GM18520 (cell line): ENCODE measurements at regions not wholly inside any gene's neighbourhood (a gene's known extent, or its start where the extent isn't known, plus 50 kb on each side); places are given as distances from the start of the nearest gene placed in this dataset.
"Not testable (repeated sequence)": the region's sequence is repeated elsewhere in the genome, so short reads cannot be mapped to it uniquely, and the experiment has no call there.

Experiments
- ATAC-seq: cut with Tn5 transposase; IDR thresholded peaks from one replicate; pipeline ENCODE4 v1.9.1; 2021; ENCODE audit not compliant: unreplicated experiment

DNA sequence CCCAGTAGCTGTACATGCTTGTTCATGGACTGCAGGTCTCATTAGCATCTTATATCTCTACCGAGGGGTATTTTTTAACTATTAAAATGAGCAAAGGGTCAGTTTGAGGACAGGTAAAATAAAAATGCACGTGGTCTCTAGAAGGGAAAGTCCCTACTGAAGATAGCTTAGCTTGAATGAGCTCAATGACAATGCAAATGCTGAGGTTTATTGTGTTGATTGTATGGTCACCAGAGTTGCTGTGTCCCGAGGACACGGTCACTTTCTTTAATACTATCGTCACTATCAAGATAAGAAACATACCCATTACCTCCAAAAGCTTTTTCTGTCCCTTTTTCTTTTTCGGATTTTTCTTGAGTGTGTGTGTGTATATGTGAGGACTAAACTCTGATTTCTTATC, 250.5 kb upstream of the PRKX start:
- no peak for ATAC-seq

DNA sequence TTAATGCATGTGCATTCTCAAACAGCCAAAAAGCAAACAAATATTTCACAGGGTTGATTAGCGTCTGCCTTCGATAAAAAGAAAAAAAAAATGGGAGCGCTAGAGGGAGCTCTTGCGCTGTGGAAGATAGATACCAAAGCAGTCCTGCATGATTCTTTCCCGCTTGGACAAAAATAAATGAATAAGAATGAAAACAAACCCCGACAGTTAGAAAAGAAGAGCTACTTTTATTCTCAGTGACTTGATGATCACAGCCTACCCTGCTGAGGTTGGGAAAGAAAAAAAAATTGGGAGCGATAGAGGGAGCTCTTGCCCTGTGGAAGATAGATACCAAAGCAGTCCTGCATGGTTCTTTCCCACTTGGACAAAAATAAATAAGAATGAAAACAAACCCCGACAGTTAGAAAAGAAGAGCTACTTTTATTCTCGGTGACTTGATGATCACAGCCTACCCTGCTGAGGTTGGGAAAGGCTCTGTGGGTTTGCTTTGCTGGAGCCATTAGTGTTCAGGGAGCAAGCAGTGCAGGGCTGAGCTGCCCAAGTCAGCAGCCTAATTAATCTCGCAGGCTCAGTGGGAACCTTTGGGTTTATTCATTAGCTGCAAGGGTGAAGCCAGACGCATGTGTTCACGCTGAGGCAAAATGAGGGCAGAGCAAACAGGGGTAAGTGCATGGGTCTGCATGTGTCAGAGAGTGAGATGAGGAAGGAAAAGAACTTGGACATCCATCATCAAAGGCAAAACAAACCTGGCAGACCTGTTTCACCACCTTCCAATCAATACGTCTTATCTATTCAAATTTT, 249.3 kb upstream of the PRKX start:
- no peak for ATAC-seq

DNA sequence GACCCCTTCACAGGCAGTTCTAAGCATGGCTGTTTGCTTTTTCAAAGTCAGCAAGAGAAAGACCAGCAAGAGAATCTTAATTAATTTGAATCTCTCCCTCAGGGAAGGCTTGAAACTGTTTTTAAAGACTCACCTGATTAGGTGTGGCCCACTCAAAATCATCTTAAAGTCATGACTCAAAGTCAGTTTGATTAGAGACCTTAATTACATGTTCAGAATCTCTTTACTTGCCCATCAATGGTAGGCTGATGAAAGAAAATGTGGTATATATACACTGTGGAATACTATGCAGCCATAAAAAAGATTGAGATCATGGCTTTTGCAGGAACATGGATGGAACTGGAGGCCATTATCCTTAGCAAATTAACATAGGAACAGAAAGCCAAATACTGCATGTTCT, 247.5 kb upstream of the PRKX start:
- no peak for ATAC-seq

DNA sequence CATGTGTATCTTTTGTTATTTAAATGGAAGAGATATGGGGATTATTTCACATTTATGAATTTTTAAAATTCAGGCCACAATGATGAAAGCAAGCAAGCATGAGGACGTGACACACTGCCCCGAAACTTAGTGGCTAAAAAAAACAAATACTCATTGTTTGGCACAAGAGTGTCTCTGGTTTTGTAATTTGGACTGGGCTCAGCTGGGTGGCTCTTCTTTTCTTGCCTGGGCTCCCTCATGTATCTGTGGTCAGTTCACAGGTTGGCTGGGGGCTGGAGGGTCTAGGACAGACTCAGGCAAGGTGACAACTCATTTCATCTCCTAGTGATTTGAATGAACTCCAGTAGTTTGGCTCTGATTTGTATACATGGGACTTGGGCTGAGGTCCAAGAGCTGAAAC, 238.4 kb upstream of the PRKX start:
- no peak for ATAC-seq

DNA sequence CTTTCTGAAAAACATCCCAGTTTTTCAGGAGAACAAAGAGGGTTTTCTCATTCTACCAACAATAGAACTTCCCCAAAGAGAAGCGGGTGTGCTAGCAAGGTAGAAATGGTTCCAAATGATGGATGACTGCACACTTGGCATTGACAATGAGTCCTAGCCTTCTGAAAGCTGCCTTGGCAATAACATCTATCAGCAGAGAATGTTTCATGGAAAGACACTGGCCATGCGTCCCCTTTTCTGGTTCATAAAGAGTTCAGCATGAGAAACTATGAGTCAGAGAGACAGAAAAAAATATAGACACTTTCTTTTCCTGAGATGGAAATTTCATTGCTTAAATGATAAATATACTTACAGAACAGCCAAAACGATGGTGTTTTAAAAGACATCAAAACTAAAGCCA, 236.9 kb upstream of the PRKX start:
- no peak for ATAC-seq

DNA sequence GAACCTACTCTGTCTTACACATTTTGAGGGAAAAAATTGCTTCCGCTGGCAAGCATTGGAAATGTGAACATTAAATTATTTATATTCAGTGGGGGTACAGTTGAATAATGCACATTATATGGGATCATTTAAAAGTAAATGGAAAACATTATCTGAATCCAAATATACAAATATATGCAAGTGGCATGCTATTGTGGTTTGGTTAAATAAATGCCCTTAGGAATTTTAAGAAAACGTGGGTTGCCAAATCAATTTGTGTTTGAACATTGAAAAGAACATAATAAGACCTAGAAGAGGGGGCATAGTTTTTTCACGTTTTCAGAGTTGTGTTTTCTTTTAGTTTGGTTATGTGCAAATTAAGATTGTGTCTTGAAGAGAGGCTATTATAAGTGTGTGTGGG, 230.5 kb upstream of the PRKX start:
- no peak for ATAC-seq

DNA sequence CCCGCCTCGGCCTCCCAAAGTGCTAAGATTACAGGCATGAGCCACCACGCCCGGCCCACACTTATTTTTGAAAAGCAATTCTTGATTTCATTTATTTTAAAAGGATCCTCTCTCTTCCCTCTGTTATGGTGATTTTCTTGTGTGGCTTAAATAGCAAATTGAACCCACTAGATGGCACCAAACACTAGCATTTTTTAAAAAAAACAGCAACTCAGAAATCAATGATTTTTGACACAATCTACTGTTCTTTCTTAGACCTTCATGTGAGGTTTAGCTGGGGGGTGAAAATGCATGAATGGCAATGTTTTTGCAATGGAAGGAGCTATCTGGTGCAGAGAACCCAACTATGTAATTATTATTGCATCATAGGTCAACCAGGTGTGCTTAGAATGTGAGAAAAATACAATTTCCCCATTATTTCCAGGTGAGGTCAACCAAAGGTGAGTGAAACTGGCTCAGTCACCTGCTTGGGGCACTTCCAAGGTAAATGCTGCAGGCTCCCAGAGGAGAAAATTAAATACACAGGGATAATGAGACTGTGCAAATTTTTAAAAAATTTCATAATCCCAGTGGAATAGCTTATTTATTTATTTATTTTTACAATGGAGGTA, 226.7 kb upstream of the PRKX start:
- ATAC-seq: no peak

DNA sequence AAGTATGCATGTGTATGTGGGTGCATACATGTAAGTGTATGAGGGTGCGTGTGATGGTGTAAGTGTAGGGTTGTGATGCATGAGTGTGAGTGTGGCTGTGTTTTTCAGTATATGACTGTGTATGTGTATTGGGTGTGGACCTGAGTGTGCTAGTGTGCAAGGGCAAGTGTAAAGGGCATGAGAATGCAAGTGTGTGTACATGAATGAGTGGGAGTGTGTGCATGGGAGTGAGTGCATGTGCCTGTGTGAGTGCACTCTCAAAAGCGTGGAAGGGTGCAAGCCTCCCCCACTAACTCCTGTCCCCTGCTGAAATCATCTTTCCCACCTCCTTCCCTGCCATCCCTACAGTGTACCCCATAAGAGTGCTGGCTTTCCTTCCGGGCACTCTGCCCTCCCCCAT, 225.1 kb upstream of the PRKX start:
- ATAC-seq: no peak

DNA sequence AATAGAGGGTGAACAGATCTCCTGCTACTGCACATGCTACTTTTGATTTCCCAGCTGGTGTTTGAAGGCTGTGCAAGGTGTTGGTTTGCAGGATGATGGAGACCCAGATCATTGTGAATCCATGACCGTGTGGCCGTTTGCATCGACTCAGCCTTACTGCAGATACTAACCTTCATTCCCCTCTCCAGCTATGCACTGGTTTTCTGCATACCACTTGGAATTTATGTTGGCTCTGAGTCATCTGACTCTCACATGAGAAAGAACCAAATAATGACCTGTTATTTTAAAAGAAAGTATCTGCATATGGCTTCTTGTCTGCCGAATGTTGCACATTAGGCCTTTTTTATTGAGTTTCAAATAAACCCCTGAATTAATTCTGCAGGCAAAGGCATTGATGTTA, 221.7 kb upstream of the PRKX start:
- not testable (repeated sequence) for ATAC-seq

DNA sequence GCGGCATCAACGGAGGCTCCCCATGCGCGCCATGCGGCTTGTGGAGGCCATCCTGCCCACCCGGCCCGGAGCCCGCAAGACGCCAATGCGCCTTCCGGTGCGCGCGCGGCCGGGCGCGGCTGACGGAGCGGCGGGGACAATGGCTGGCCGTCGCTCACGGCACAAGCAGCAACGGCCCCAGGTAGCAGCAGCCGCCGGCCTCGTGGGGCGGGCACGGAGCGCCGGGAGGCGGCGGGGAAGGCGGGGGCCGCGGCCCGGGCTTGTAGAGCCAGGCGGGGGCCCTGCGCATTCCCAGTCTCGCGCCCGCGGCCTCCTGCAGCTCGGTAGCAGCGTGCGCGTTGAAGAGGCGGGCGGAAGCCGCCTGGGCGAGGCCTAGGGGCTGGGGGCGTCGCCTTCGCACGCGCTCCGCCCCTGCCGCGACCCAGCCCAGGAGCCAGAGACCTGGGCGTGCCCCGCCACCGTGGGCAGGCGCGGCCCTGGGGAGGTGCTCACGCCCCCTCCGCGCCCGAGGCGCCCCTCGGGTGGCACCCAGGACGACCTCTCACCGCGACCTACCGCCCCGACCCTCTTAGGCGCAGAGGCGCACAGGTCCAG, 207.1 kb upstream of the PRKX start:
- ATAC-seq: peak; percentile 99

DNA sequence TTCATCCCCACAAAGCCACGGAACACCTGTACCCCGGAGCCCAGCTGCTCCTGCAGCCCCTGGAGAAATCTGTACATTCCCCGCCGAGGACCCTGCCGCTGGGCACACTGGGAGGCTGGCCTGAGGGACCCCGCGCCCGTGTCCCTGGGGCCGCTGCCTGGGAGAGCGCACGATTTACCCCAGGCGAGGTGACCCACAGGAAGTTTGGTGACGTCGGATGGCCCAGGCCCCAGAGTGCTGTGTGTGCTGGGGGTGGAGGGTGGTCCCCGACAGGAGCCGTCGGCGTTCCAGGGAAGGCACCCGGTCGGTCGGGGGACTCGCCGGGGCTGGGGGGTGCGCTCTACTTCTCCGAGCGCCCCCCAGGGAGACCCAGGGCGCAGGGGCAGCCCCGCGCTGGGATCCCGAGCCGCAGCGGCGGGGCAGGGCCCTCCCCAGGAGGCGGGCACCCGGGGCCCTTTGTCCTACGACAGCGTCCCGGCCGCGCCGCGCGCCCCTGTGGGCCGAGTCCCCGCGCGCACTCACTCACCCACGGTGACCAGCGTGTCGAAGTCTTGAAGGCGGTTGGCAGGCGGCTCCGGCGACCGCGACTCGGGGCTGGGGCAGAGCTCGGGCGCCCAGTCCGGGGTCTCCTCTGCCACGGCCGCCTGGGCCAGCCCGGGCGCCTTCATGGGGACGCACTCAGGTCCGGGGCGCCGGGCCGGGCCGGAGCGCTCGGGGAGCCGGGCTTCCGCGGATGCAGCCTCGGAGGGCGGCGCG, 206.4 kb upstream of the PRKX start:
- ATAC-seq: not testable (repeated sequence)

DNA sequence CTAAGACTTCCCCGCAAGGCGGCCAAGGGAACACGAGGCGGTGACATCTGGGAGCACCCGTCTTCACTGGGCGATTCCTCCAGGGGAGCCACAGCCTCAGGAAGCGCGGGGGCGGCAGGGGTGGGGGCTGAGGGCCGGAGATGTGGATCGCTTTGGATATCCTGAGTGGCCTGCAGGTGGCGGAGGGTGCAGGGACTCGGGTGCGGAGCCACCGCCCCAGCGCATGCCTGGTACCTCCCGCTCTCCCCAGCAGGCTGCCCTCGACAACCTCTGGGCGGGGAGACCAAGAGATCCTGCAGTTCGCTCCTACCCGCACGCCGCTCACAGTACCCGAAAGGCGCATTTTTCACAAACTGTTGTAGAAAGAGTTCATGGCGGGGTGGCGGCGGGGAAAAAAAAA, 201.4 kb upstream of the PRKX start:
- not testable (repeated sequence) for ATAC-seq

DNA sequence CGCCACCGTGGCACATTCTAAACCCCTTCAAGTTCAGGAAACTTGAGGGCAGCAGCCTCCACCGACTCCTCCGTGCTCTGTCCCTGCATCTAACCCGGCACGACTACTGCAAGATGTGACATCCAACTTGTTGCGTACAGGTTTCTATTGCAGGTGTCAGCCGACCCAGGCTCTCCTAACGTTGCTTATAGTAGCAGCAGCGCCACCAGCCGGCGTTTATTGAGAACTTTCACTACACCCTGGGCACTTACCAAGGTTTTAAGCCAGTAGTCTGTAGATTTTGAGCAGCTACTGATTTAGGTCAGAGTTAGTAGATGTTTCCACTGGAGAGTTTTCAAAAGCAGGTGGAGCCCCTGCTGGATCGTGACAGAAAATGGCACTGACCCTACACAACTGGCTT, 200.6 kb upstream of the PRKX start:
- not testable (repeated sequence) for ATAC-seq

DNA sequence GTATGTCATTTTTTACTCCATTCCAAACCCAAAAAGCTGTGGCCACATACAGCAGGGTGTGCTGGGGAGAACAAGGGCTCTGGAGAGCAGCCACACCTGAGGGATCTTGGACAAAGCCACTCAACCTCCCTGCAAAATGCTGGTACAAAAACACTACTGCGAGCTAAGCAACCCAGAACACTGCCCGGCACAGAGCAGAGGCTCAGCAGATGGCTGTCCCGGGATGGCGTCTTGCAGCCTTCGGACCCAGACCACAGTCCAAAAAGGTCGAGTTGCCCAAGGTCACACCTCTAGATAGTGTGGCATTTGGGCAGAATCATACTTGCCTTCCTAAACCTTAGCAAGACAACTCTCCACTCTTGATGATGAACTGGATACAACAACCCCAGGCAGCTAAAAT, 197.6 kb upstream of the PRKX start:
- not testable (repeated sequence) for ATAC-seq

DNA sequence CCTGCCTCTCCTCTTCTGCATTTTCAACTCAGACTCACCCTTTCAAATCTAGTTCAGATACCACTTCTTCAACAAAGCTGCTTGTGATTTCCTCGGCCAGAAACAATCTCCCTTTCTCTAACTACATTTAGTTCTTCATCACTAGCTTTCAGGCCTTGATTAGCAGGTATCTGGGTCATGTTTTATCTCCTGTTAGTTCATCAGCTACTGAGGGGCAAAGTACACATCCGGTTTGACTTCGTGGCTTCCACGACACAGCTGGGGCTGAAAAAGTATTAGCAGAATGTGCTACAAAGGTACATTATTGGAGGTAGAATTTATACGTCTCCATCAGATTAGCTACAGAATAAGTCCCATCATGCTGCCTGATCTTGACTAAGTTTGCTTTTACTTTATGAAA, 197.2 kb upstream of the PRKX start:
- not testable (repeated sequence) for ATAC-seq

DNA sequence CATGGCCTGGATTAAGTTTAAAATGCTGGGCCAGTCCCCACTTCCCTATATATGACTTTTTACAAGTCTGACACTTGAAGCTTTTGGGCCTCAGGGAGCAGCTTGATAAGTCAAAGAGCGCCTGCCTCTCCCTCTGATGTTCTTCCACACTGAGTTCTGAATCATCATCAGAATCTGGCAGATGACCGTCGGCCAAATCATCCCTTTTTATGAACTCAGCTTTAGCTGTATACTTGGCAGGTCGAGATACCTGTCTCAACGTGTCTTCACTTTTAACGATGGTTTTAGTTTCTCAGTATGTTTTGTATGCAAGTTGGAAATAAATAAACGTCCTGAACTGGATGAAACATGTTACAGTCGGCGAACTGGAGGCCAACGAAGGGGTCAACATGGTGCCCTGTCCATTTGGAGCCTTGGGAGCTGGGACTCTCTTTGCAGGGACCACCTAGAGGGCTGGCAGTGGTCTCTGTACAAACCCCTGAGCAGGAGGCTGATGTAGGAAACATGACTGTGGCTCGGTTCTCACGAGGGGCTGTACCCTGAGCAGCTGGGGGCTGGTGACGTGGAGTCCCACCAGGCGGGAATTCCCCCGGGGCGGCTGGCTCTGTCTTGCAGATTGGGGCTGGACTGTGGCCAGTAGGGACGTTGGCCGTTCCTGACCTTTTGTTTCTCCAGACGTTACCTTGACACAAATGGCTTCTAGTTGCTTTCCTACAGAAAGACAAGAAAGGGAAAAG, 192.2 kb upstream of the PRKX start:
- not testable (repeated sequence) for ATAC-seq

DNA sequence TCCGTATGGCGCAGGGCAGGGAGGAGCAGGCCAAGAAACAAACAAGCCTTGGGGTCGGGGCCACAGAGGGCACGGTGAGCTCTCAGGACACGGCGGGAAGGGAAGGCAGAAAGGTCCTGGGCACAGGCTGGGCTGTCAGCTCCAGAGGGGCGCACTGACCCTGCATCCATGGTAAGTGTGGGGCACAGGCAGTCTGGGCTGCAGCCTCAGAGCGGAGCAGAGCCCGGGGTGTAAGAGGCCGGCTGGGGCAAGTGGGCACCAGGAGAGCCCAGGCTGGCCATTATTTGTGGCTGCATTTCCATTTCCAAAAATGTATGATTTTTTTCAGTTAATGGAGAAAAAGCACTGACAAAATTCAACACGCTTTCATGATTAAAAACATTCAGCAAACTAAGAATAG, 188.8 kb upstream of the PRKX start:
- not testable (repeated sequence) for ATAC-seq

DNA sequence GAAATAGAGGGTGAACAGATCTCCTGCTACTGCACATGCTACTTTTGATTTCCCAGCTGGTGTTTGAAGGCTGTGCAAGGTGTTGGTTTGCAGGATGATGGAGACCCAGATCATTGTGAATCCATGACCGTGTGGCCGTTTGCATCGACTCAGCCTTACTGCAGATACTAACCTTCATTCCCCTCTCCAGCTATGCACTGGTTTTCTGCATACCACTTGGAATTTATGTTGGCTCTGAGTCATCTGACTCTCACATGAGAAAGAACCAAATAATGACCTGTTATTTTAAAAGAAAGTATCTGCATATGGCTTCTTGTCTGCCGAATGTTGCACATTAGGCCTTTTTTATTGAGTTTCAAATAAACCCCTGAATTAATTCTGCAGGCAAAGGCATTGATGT, 183.3 kb upstream of the PRKX start:
- not testable (repeated sequence) for ATAC-seq

DNA sequence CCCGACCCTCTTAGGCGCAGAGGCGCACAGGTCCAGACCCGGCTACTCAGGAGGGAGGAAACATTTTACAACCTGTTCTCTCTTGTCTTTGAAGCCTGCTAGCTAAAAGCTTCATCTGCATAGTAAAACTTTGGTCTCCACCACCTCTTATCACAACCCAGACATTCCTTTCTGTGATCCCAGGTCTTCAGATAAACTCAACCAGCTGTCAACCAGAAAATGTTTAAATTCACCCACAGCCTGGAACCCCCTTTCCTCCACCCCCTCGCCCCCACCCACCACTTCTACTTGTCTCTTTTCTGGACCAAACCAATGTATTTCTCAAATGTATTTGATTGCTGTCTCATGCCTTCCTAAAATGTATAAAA, 169.1 kb upstream of the PRKX start:
- not testable (repeated sequence) for ATAC-seq

DNA sequence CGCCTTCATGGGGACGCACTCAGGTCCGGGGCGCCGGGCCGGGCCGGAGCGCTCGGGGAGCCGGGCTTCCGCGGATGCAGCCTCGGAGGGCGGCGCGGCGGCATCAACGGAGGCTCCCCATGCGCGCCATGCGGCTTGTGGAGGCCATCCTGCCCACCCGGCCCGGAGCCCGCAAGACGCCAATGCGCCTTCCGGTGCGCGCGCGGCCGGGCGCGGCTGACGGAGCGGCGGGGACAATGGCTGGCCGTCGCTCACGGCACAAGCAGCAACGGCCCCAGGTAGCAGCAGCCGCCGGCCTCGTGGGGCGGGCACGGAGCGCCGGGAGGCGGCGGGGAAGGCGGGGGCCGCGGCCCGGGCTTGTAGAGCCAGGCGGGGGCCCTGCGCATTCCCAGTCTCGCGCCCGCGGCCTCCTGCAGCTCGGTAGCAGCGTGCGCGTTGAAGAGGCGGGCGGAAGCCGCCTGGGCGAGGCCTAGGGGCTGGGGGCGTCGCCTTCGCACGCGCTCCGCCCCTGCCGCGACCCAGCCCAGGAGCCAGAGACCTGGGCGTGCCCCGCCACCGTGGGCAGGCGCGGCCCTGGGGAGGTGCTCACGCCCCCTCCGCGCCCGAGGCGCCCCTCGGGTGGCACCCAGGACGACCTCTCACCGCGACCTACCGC, 168.6 kb upstream of the PRKX start:
- ATAC-seq: peak; percentile 97
